Endothelial cell of umbilical vein (primary cell): ENCODE measurements at regions not wholly inside any gene's neighbourhood (a gene's known extent, or its start where the extent isn't known, plus 50 kb on each side); places are given as distances from the start of the nearest gene placed in this dataset.

Source experiments
- BruUV-seq: library from RNA; stranded (reverse); fragments of 400-500 nt; replicated peaks from 2 replicates; lab custom pipeline; 2021; lab: Mats Ljungman, UMichigan
- CTCF ChIA-PET: fragments of 300-600, 350-600 bp; sonication (Branson Sonifier 250); formaldehyde crosslinking; loops from one replicate; lab custom pipeline; 2021; ENCODE audit warnings: antibody characterized with exemption, inconsistent platforms; lab: Charles Lee
- POLR2A ChIA-PET: fragments of 300-600, 350-600 bp; sonication (Branson Sonifier 250); formaldehyde crosslinking; loops from one replicate; lab custom pipeline; 2021; ENCODE audit warnings: antibody characterized with exemption, inconsistent platforms; lab: Charles Lee
- DNase-seq: peaks from one replicate; pipeline ENCODE4 v3.0.0-alpha.2; 2011; ENCODE audit warnings: low read depth, low spot score
- FAIRE-seq: peaks from 2 replicates; lab custom pipeline; 2011; peaks lifted over from hg19 to GRCh38; lab: Jason Lieb, UNC
- H2AFZ ChIP-seq: 2 replicates; pipeline ENCODE4 v1.6.0; 2012; ENCODE audit warnings: low read depth, low read length, control low read depth, inconsistent platforms
- H3K27ac ChIP-seq: 2 replicates; pipeline ENCODE4 v1.5.1; 2011; ENCODE audit warnings: low read depth, mild to moderate bottlenecking, control low read depth, low read length, moderate library complexity; ENCODE audit not compliant: insufficient read depth
- H3K27me3 ChIP-seq, 2 experiments: 2 replicates each; pipeline versions ENCODE4 v1.6.0 to v1.6.1; 2011; ENCODE audit warnings: low read length in 2 of 2, mixed read lengths in 1 of 2; ENCODE audit not compliant: control insufficient read depth in 2 of 2, insufficient read depth in 2 of 2
- H3K36me3 ChIP-seq, 2 experiments: 2 replicates in 1 of 2; 3 replicates in 1 of 2; pipeline ENCODE4 v1.5.1; 2011; ENCODE audit warnings: low read length in 2 of 2, mild to moderate bottlenecking in 1 of 2, moderate library complexity in 1 of 2; ENCODE audit not compliant: control insufficient read depth in 2 of 2, insufficient read depth in 2 of 2; ENCODE audit errors: extremely low read depth in 1 of 2
- H3K4me1 ChIP-seq: 3 replicates; pipeline ENCODE4 v1.5.1; 2011; ENCODE audit warnings: mild to moderate bottlenecking, low read length; ENCODE audit not compliant: control insufficient read depth, insufficient read depth; ENCODE audit errors: extremely low read depth
- H3K4me2 ChIP-seq: 2 replicates; pipeline ENCODE4 v1.6.1; 2011; ENCODE audit warnings: low read length, control low read depth, mixed read lengths; ENCODE audit not compliant: insufficient read depth
- H3K4me3 ChIP-seq, 3 experiments: fragments of 200-600 bp in 1 of 3; sonication (generic), shearing (Covaris generic) in 1 of 3; replicated peaks in 1 of 3; 2 replicates each; pipeline ENCODE4 v1.5.1; 2011 to 2016; ENCODE audit warnings: control low read depth in 3 of 3, low read length in 3 of 3, mild to moderate bottlenecking in 2 of 3, inconsistent platforms in 1 of 3, low read depth in 1 of 3, moderate library complexity in 1 of 3; ENCODE audit not compliant: insufficient read depth in 1 of 3
- H3K79me2 ChIP-seq: 2 replicates; pipeline ENCODE4 v1.6.0; 2012; ENCODE audit warnings: low read length, inconsistent platforms; ENCODE audit not compliant: control insufficient read depth, insufficient read depth
- H3K9ac ChIP-seq: replicated peaks from 2 replicates; pipeline ENCODE3; 2011; ENCODE audit warnings: low read length, control low read depth; ENCODE audit not compliant: insufficient read depth; ENCODE audit errors: extremely low read depth
- H3K9me1 ChIP-seq: replicated peaks from 3 replicates; pipeline ENCODE4 v1.6.0; 2011; ENCODE audit warnings: mild to moderate bottlenecking, low read length; ENCODE audit not compliant: control insufficient read depth, insufficient read depth; ENCODE audit errors: extremely low read depth
- H3K9me3 ChIP-seq: replicated peaks from 2 replicates; pipeline ENCODE4 v1.5.1; 2012; ENCODE audit warnings: low read length, inconsistent platforms; ENCODE audit not compliant: control insufficient read depth, insufficient read depth
- H4K20me1 ChIP-seq: replicated peaks from 2 replicates; pipeline ENCODE3; 2011; ENCODE audit warnings: mild to moderate bottlenecking, low read length; ENCODE audit not compliant: control insufficient read depth, insufficient read depth; ENCODE audit errors: extremely low read depth
- FOS ChIP-seq: IDR thresholded peaks from 2 replicates; pipeline ENCODE4 v1.6.1; 2011; ENCODE audit warnings: mild to moderate bottlenecking, low read length, moderate library complexity, borderline replicate concordance; ENCODE audit not compliant: insufficient read depth
- GATA2 ChIP-seq: IDR thresholded peaks from 2 replicates; pipeline ENCODE4 v1.7.0; 2011; ENCODE audit warnings: low read depth, mild to moderate bottlenecking, moderate library complexity, mixed read lengths, low read length; ENCODE audit not compliant: insufficient read length, insufficient read depth
- JUN ChIP-seq: IDR thresholded peaks from 2 replicates; pipeline ENCODE4 v1.6.1; 2011; ENCODE audit warnings: borderline replicate concordance, low read depth; ENCODE audit not compliant: insufficient read length, insufficient read depth
- MYC ChIP-seq: IDR thresholded peaks from one replicate; pipeline ENCODE4 v1.6.1; 2011; ENCODE audit warnings: mild to moderate bottlenecking, low read depth, low read length
- POLR2A ChIP-seq: IDR thresholded peaks from 2 replicates; pipeline ENCODE4 v1.6.1; 2012; ENCODE audit warnings: low read depth, mild to moderate bottlenecking, control low read depth, low read length
- POLR2AphosphoS5 ChIP-seq: IDR thresholded peaks from 2 replicates; pipeline ENCODE4 v1.6.1; 2012; ENCODE audit warnings: low read depth, mild to moderate bottlenecking, control low read depth, low read length, moderate library complexity; ENCODE audit not compliant: insufficient read depth
- dilution Hi-C: fragments of 300-500 bp; cut with MboI; formaldehyde crosslinking; loops from one replicate; pipeline ENCODE4 v1.15.0; 2019; ENCODE audit warnings: low sequenced_read_pairs; ENCODE audit not compliant: extremely low pct_ligation_motif_present
- intact Hi-C: fragments of 100-400 bp; cut with micrococcal nuclease; formaldehyde crosslinking; loops from one replicate; pipeline ENCODE4 v1.10.0; 2022
- TF ChIP-seq, protein P1 (sequence below): IDR thresholded peaks from 2 replicates; pipeline ENCODE4 v1.6.1; 2011; ENCODE audit not compliant: insufficient read depth, insufficient read length
- TF ChIP-seq, protein P2 (sequence below), 2 donors: IDR thresholded peaks; 1 replicate in 1 of 2; 2 replicates in 1 of 2; pipeline ENCODE4 v1.5.1; 2011; ENCODE audit warnings: low read length in 2 of 2, mild to moderate bottlenecking in 2 of 2, moderate library complexity in 2 of 2, control low read depth in 1 of 2, inconsistent platforms in 1 of 2, low read depth in 1 of 2; ENCODE audit not compliant: insufficient read depth in 1 of 2; ENCODE audit errors: extremely low read depth in 1 of 2

GRCh38 chr6:90687775-90688380, 101.0 kb upstream of the MAP3K7 start:
- no peak overlapping the region for H3K27ac ChIP-seq
- H3K4me3 ChIP-seq, result no peak overlapping the region
- dilution Hi-C loops (no loop called here), intact Hi-C loops (no loop called here)
- no peaks in the 10 kb centered on the region for H3K79me2 ChIP-seq
- TF ChIP-seq POLR2AphosphoS5 (no peak), GATA2 (no peak), MYC (no peak), POLR2A (no peak), FOS (no peak), JUN (no peak)
- TF ChIP-seq, protein P1, sequence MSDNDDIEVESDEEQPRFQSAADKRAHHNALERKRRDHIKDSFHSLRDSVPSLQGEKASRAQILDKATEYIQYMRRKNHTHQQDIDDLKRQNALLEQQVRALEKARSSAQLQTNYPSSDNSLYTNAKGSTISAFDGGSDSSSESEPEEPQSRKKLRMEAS, result no peak
- TF ChIP-seq, protein P2, sequence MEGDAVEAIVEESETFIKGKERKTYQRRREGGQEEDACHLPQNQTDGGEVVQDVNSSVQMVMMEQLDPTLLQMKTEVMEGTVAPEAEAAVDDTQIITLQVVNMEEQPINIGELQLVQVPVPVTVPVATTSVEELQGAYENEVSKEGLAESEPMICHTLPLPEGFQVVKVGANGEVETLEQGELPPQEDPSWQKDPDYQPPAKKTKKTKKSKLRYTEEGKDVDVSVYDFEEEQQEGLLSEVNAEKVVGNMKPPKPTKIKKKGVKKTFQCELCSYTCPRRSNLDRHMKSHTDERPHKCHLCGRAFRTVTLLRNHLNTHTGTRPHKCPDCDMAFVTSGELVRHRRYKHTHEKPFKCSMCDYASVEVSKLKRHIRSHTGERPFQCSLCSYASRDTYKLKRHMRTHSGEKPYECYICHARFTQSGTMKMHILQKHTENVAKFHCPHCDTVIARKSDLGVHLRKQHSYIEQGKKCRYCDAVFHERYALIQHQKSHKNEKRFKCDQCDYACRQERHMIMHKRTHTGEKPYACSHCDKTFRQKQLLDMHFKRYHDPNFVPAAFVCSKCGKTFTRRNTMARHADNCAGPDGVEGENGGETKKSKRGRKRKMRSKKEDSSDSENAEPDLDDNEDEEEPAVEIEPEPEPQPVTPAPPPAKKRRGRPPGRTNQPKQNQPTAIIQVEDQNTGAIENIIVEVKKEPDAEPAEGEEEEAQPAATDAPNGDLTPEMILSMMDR (IDR thresholded peaks at IDR 0.05; ENCODE audit: extremely low read depth in 1 of 2, insufficient read depth in 1 of 2, low read depth in 1 of 2, low read length in 2 of 2), result no peak
- no TSS peak for BruUV-seq
- H3K4me2 ChIP-seq, result no peak overlapping the region
- ChIA-PET CTCF (interaction anchor here (1.0 kb wide), 1 partner anchor 747 kb away, joined by 3 read pairs; no protein-coding TSS in a partner anchor), POLR2A (no interaction called here)
- no peaks in the 10 kb centered on the region for H4K20me1 ChIP-seq
- no peaks in the 10 kb centered on the region for H3K9me1 ChIP-seq
- no peaks in the 10 kb centered on the region for H3K4me1 ChIP-seq
- no peaks in the 10 kb centered on the region for H3K36me3 ChIP-seq
- H2AFZ ChIP-seq, result no peak overlapping the region
- no peak for FAIRE-seq
- H3K27me3 ChIP-seq, result no peaks in the 10 kb centered on the region
- no peak for DNase-seq
- no peak overlapping the region for H3K9ac ChIP-seq
- no peaks in the 10 kb centered on the region for H3K9me3 ChIP-seq
